SK-N-SH treated with all-trans-retinoic acid at 6 μM for 48 hours (cell line): ENCODE measurements at regions not wholly inside any gene's neighbourhood (a gene's known extent, or its start where the extent isn't known, plus 50 kb on each side); places are given as distances from the start of the nearest gene placed in this dataset.

ENCODE experiments used
- ATAC-seq: fragments of 200-7000 bp; cut with Tn5 transposase; 3 replicates; pipeline ENCODE4 v1.9.1; 2020; ENCODE audit warnings: mild to moderate bottlenecking, moderate library complexity
- ARNTL ChIP-seq: fragments of 450-650 bp; formaldehyde crosslinking; IDR thresholded peaks from 2 replicates; pipeline ENCODE4 v1.5.0; 2020; ENCODE audit warnings: low read depth, mild to moderate bottlenecking, moderate library complexity, borderline replicate concordance
- BACH2 ChIP-seq: fragments of 250-450 bp; sonication (Bioruptor Pico); IDR thresholded peaks from 2 replicates; pipeline ENCODE4 v1.9.0; 2021; ENCODE audit warnings: mild to moderate bottlenecking, borderline replicate concordance
- CSDC2 ChIP-seq: fragments of 250-450 bp; sonication (Bioruptor Pico); IDR thresholded peaks from 2 replicates; pipeline ENCODE4 v1.5.0; 2020; ENCODE audit warnings: mild to moderate bottlenecking, moderate library complexity
- ESRRG ChIP-seq: fragments of 250-450 bp; sonication (Bioruptor Pico); IDR thresholded peaks from 2 replicates; pipeline ENCODE4 v1.6.1; 2021; ENCODE audit warnings: mild to moderate bottlenecking
- GLIS3 ChIP-seq: fragments of 250-450 bp; sonication (Bioruptor Pico); IDR thresholded peaks from 2 replicates; pipeline ENCODE4 v1.5.0; 2020; ENCODE audit warnings: mild to moderate bottlenecking, moderate library complexity
- ISL1 ChIP-seq: fragments of 250-450 bp; sonication (Bioruptor Pico); IDR thresholded peaks from 2 replicates; pipeline ENCODE4 v2.1.2; 2022; ENCODE audit warnings: mild to moderate bottlenecking, moderate library complexity
- OSR1 ChIP-seq: fragments of 250-450 bp; sonication (Bioruptor Pico); IDR thresholded peaks from 2 replicates; pipeline ENCODE4 v1.8.0; 2022; ENCODE audit warnings: moderate library complexity, mild to moderate bottlenecking, inconsistent platforms
- PPARA ChIP-seq: fragments of 250-450 bp; sonication (Bioruptor Pico); IDR thresholded peaks from 2 replicates; pipeline ENCODE4 v1.5.0; 2020; ENCODE audit warnings: mild to moderate bottlenecking, borderline replicate concordance
- RARB ChIP-seq: fragments of 250-450 bp; sonication (Bioruptor Pico); IDR thresholded peaks from 2 replicates; pipeline ENCODE4 v1.8.0; 2021; ENCODE audit warnings: mild to moderate bottlenecking, moderate library complexity
- SNAI2 ChIP-seq: fragments of 250-450 bp; sonication (Bioruptor Pico); IDR thresholded peaks from 2 replicates; pipeline ENCODE4 v1.5.0; 2020; ENCODE audit warnings: mild to moderate bottlenecking, moderate library complexity
- TCF4 ChIP-seq: fragments of 250-450 bp; sonication (Bioruptor Pico); IDR thresholded peaks from 2 replicates; pipeline ENCODE4 v1.8.0; 2021; ENCODE audit warnings: mild to moderate bottlenecking, moderate library complexity, borderline replicate concordance
- ZC3H10 ChIP-seq: fragments of 250-450 bp; sonication (Bioruptor Pico); IDR thresholded peaks from 2 replicates; pipeline ENCODE4 v1.5.1; 2021; ENCODE audit warnings: mild to moderate bottlenecking, moderate library complexity
- ZFP3 ChIP-seq: fragments of 250-450 bp; sonication (Bioruptor Pico); IDR thresholded peaks from 2 replicates; pipeline ENCODE4 v1.5.0; 2020; ENCODE audit warnings: mild to moderate bottlenecking, moderate library complexity
- ZNF565 ChIP-seq: fragments of 450-650 bp; formaldehyde crosslinking; conservative IDR thresholded peaks from 2 replicates; pipeline ENCODE4 v1.5.0; 2020; ENCODE audit warnings: low read depth, mild to moderate bottlenecking, moderate library complexity
- ZNF70 ChIP-seq: fragments of 450-650 bp; formaldehyde crosslinking; IDR thresholded peaks from 2 replicates; pipeline ENCODE4 v1.5.0; 2020; ENCODE audit warnings: mild to moderate bottlenecking, moderate library complexity
- ZNF8 ChIP-seq: fragments of 450-650 bp; formaldehyde crosslinking; IDR thresholded peaks from 2 replicates; pipeline ENCODE4 v1.5.0; 2020; ENCODE audit warnings: mild to moderate bottlenecking, moderate library complexity
- TF ChIP-seq, protein P1 (sequence below): fragments of 250-450 bp; sonication (Bioruptor Pico); IDR thresholded peaks from 2 replicates; pipeline ENCODE4 v1.5.1; 2020; ENCODE audit warnings: low read depth, mild to moderate bottlenecking, moderate library complexity
- TF ChIP-seq, protein P2 (sequence below): fragments of 250-450 bp; sonication (Bioruptor Pico); IDR thresholded peaks from 2 replicates; pipeline ENCODE4 v1.5.0; 2020; ENCODE audit warnings: mild to moderate bottlenecking, moderate library complexity
- TF ChIP-seq, protein P3 (sequence below): fragments of 250-450 bp; sonication (Bioruptor Pico); IDR thresholded peaks from 2 replicates; pipeline ENCODE4 v1.8.0; 2021; ENCODE audit warnings: low read depth, mild to moderate bottlenecking, moderate library complexity, borderline replicate concordance
- TF ChIP-seq, protein P4 (sequence below): fragments of 250-450 bp; sonication (Bioruptor Pico); IDR thresholded peaks from 2 replicates; pipeline ENCODE4 v1.5.1; 2021; ENCODE audit warnings: mild to moderate bottlenecking, moderate library complexity
- TF ChIP-seq, protein P5 (sequence below): fragments of 250-450 bp; sonication (Bioruptor Pico); IDR thresholded peaks from 2 replicates; pipeline ENCODE4 v1.8.0; 2020; ENCODE audit warnings: mild to moderate bottlenecking, moderate library complexity, borderline replicate concordance

DNA sequence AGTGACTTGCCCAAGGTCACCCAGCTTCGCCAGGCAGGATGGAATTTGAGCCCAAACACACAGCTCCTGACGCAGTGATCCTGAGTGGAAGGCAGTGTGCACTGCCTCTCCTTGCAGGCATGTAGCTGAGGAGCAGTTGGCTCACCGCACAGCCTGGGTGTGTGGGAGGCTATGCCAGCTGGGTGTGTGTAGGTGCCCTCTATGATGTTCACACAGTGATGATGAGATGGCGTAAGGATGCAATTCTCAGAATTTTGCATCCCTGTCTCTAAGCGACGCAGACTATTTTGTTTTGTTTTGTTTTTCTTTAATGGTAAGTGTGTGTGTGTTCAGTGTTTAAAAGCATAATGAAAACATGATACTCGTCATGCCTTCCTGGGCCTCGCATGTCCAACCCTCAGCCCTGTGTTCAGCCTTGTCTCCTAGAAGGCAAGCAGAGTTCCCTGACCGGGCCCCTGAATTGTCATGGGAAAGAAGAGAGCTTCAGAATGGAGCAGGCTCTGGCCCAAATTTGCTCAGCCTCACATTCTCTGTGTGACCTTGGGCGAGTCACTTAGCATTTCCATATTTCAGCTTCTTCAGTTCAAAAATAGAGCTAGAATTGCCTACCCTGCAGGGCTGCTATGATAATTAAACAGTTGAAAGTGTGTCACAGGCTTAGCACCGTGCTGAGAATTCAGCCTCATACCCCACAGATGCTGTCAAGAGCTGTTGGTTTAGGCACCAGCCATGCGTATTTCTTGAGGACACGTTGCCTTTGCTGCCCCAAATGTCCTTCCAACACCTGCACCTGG lies 603.6 kb upstream of the RAB6C start:
- TF ChIP-seq RARB (no peak), OSR1 (CRISPR knock-in tag) (no peak)
- no peak for ATAC-seq

DNA sequence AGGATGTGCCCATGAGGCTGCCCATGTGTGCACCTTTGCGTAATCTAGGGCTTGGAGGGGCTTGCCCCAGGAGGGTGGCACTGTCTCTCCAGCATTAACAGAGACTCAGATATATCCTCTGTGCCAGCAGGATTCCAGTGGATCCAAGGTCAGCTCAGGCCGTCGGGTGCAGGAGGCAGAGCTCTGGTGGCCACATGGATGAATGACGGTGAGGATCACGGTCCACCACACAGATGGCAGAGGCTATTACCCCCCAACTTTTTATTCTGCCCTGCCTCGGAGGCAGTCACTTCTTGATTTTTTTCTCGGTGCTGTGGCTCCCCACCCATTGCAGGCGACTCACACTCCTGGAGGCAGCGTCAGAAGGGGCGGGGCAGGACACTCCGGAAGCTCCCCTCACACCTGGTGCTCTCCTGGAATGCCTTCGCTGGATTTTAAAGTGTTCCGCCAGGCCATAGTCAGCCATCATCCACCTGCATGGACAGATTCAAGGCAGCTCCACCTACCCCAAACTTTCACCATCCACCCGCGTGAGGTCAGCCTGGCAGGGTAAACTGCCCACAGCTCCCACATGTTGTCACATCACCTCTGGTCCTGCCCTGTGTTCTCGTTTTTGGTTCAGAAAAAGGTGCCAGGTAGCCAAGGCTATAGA lies 602.9 kb upstream of the RAB6C start:
- TF ChIP-seq ISL1 = no peak
- TF ChIP-seq, protein P1, sequence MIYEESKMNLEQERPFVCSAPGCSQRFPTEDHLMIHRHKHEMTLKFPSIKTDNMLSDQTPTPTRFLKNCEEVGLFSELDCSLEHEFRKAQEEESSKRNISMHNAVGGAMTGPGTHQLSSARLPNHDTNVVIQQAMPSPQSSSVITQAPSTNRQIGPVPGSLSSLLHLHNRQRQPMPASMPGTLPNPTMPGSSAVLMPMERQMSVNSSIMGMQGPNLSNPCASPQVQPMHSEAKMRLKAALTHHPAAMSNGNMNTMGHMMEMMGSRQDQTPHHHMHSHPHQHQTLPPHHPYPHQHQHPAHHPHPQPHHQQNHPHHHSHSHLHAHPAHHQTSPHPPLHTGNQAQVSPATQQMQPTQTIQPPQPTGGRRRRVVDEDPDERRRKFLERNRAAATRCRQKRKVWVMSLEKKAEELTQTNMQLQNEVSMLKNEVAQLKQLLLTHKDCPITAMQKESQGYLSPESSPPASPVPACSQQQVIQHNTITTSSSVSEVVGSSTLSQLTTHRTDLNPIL (CRISPR knock-in tag) = no peak
- TF ChIP-seq SNAI2 (CRISPR knock-in tag) = no peak
- no peak for TF ChIP-seq ZNF70 (CRISPR knock-in tag)
- TF ChIP-seq, protein P2, sequence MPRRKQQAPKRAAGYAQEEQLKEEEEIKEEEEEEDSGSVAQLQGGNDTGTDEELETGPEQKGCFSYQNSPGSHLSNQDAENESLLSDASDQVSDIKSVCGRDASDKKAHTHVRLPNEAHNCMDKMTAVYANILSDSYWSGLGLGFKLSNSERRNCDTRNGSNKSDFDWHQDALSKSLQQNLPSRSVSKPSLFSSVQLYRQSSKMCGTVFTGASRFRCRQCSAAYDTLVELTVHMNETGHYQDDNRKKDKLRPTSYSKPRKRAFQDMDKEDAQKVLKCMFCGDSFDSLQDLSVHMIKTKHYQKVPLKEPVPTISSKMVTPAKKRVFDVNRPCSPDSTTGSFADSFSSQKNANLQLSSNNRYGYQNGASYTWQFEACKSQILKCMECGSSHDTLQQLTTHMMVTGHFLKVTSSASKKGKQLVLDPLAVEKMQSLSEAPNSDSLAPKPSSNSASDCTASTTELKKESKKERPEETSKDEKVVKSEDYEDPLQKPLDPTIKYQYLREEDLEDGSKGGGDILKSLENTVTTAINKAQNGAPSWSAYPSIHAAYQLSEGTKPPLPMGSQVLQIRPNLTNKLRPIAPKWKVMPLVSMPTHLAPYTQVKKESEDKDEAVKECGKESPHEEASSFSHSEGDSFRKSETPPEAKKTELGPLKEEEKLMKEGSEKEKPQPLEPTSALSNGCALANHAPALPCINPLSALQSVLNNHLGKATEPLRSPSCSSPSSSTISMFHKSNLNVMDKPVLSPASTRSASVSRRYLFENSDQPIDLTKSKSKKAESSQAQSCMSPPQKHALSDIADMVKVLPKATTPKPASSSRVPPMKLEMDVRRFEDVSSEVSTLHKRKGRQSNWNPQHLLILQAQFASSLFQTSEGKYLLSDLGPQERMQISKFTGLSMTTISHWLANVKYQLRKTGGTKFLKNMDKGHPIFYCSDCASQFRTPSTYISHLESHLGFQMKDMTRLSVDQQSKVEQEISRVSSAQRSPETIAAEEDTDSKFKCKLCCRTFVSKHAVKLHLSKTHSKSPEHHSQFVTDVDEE (CRISPR knock-in tag) = no peak
- TF ChIP-seq RARB = no peak
- no peak for TF ChIP-seq OSR1 (CRISPR knock-in tag)
- TF ChIP-seq CSDC2 (CRISPR knock-in tag) = no peak
- TF ChIP-seq, protein P3, sequence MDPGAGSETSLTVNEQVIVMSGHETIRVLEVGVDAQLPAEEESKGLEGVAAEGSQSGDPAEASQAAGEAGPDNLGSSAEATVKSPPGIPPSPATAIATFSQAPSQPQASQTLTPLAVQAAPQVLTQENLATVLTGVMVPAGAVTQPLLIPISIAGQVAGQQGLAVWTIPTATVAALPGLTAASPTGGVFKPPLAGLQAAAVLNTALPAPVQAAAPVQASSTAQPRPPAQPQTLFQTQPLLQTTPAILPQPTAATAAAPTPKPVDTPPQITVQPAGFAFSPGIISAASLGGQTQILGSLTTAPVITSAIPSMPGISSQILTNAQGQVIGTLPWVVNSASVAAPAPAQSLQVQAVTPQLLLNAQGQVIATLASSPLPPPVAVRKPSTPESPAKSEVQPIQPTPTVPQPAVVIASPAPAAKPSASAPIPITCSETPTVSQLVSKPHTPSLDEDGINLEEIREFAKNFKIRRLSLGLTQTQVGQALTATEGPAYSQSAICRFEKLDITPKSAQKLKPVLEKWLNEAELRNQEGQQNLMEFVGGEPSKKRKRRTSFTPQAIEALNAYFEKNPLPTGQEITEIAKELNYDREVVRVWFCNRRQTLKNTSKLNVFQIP (CRISPR knock-in tag) = no peak
- TF ChIP-seq ESRRG = no peak
- no peak for TF ChIP-seq TCF4
- TF ChIP-seq ZNF565 (CRISPR knock-in tag) = no peak
- no peak for TF ChIP-seq ARNTL (CRISPR knock-in tag)
- TF ChIP-seq PPARA (CRISPR knock-in tag) = no peak
- TF ChIP-seq GLIS3 (CRISPR knock-in tag) = no peak
- TF ChIP-seq ZC3H10 (CRISPR knock-in tag) = no peak
- no peak for TF ChIP-seq ZFP3
- TF ChIP-seq, protein P4, sequence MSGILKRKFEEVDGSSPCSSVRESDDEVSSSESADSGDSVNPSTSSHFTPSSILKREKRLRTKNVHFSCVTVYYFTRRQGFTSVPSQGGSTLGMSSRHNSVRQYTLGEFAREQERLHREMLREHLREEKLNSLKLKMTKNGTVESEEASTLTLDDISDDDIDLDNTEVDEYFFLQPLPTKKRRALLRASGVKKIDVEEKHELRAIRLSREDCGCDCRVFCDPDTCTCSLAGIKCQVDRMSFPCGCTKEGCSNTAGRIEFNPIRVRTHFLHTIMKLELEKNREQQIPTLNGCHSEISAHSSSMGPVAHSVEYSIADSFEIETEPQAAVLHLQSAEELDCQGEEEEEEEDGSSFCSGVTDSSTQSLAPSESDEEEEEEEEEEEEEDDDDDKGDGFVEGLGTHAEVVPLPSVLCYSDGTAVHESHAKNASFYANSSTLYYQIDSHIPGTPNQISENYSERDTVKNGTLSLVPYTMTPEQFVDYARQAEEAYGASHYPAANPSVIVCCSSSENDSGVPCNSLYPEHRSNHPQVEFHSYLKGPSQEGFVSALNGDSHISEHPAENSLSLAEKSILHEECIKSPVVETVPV (CRISPR knock-in tag) = no peak
- no peak for TF ChIP-seq ZNF8
- TF ChIP-seq BACH2 = no peak
- no peak for ATAC-seq

DNA sequence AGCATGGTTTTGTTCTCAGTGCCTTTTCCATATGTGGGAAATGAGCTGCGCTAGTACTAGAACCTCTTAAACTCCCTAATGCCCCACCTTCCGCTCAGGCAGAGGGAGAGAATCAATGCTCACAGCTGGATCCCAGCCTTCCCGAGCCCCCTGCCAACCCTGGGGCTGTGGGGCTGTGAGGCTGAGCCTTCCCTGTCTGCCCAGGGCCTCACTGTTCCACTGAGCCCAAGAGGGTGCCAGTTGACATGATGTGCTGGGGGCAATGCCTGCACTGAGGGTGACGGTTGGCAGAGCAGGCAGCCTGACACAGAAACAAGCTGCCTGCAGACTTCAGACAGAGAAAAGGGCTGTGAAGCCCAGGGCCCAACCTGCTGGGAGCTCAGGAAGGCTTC lies 602.4 kb upstream of the RAB6C start:
- no peak for TF ChIP-seq ZNF8
- TF ChIP-seq ZNF565 (CRISPR knock-in tag) = no peak
- no peak for TF ChIP-seq ZC3H10 (CRISPR knock-in tag)
- TF ChIP-seq OSR1 (CRISPR knock-in tag) = no peak
- TF ChIP-seq TCF4 = no peak
- no peak for ATAC-seq

DNA sequence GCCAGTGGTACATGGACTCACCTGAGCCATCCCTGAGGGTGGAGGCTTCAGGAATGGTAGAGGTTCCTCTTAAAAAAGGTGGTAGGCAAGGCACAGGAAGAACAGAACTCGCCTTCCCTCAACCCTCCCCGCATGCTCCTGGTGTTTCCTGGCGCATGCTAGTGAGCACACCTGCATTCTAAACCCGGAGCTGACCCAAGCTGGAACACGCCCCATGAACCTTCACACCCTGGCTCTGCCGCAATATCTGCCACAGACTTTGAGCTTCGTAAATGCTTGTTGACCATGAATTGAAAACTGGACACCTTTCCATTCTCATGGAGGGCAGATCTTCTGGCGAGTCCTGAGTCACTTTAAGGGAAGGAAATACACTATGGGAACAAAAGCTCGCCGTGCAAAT lies 601.3 kb upstream of the RAB6C start:
- TF ChIP-seq, protein P5, sequence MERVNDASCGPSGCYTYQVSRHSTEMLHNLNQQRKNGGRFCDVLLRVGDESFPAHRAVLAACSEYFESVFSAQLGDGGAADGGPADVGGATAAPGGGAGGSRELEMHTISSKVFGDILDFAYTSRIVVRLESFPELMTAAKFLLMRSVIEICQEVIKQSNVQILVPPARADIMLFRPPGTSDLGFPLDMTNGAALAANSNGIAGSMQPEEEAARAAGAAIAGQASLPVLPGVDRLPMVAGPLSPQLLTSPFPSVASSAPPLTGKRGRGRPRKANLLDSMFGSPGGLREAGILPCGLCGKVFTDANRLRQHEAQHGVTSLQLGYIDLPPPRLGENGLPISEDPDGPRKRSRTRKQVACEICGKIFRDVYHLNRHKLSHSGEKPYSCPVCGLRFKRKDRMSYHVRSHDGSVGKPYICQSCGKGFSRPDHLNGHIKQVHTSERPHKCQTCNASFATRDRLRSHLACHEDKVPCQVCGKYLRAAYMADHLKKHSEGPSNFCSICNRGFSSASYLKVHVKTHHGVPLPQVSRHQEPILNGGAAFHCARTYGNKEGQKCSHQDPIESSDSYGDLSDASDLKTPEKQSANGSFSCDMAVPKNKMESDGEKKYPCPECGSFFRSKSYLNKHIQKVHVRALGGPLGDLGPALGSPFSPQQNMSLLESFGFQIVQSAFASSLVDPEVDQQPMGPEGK (CRISPR knock-in tag) = no peak
- no peak for ATAC-seq
